ENCODE measurements at regions not wholly inside any gene's neighbourhood (a gene's known extent, or its start where the extent isn't known, plus 50 kb on each side); places are given as distances from the start of the nearest gene placed in this dataset.

GRCh38 chr5:174235221-174236011, 189.9 kb downstream of the NSG2 start:
- no peak for DNase-seq

GRCh38 chr5:174236070-174236469, 190.6 kb downstream of the NSG2 start:
- DNase-seq, result no peak

GRCh38 chr5:174239718-174240117, 194.2 kb downstream of the NSG2 start:
- DNase-seq, result no peak

- no peak for DNase-seq
Observed at GRCh38 chr5:174242573-174242972, 197.1 kb downstream of the NSG2 start.

GRCh38 chr5:174243904-174244303, 198.4 kb downstream of the NSG2 start:
- no peak for DNase-seq

GRCh38 chr5:174245516-174246075, 200.1 kb downstream of the NSG2 start:
- DNase-seq, result no peak

GRCh38 chr5:174246743-174247142, 201.2 kb downstream of the NSG2 start:
- no peak for DNase-seq

DNA sequence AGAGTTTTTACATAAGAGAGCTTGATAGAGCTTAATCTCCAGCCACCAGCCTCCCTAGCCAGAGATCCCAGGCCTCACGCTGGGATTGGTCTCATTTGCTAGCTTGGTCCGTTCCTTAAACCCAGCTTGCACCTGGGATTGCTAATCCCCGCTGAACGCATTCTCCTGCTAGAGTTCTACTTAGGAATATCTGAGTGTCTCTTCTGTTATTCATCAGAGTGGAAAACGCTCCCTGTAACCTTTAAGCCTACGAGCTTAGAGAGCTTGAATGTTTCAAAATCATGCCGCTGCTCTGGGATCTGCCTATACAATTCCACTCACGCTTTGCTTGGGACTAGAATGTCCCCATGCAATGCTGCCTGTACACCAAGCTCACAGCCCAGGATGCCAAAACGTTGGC, 201.8 kb downstream of the NSG2 start:
- DNase-seq, result no peak

DNA sequence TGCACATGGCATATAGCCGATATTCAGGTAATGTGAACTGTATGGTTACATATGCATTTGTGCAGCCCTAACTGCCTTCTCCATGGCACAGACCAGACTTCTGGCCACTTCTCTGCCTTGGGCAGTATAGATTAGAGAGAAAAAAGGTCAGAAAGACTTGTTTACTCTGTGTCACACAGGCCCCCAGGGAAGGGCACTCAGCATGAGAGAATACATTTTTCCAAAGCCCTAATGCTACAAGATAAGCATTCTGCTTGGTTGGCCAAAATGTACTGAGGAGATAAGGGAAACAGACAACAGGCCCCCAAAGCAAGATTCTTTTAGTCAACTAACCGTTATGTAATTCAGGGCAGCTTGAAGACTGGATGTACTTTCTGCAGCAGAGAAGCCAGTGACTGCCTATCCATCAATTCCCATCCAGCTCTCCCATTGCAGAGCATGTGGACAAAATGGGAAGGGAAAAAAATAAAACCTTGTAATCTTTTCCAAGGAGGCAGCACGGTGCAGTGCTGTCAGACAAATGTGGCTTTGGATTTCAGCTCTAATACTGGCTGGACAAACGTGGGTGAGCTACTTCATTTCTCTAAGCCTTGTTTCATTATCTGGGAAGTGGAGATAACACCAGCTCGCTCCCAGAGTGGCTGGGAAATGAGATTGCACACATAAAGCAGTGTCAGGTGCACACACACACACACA, 205.9 kb downstream of the NSG2 start:
- DNase-seq, result no peak

DNA sequence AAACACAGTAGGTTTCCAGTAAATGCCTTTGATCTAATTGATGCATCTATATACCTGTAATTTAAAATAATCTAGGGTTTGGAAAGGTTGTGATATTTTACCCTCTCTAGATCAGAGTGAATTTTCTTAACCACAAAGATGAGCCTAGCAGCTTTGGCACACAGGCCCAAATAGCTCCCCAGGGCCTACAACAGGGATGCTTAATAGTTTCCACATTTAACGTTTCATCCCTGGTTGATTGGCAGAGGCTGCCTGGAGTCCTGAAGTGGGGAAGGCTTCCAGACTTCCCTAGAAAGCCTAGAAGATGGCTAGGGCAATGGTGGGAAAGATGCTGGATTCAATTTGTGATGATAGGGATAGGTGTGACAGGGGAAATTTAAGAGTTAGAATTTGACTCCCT, 206.6 kb downstream of the NSG2 start:
- DNase-seq, result no peak

DNA sequence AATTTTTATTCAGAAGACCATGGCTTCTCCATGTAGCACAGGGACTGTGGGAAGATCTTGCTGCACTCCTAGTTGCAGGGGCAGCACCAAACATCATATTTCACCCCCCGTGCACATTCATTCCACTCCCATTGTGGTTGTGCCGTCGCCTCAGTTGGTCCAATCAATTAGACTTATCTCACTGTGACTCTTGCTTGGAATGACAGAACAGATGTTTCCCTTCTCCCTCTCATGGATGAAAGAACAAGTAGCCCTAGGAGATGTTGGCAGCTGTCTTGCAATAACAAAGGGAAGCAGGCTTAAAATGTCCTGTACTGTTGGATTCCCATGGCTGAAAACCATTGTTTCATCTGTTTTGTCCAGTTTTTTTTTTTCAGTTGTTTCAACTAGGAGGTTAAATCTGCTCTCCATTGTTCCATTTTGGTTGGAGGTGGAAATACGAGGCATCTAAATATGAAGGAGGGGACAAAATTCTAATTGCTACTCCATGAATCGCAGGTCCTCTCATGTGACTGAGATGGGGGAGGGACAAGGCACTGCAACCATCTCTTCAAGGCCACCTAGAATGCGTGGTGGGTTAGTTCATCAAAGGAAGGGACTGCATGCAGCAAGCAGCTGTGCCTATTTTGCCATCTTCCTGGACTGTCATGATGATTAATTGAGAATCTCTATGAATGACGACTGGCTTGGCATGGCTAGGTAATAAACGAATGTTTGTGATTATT, 214.4 kb downstream of the NSG2 start:
- no peak for DNase-seq

- DNase-seq, result no peak
Observed at GRCh38 chr5:174271316-174271715, 225.8 kb downstream of the NSG2 start.

GRCh38 chr5:174272671-174273070, 227.2 kb downstream of the NSG2 start:
- DNase-seq, result no peak

- no peak for DNase-seq
Observed at GRCh38 chr5:174273325-174273724, 227.8 kb downstream of the NSG2 start.

GRCh38 chr5:174275959-174276358, 230.5 kb downstream of the NSG2 start:
- DNase-seq, result no peak

- DNase-seq, result no peak
Observed at GRCh38 chr5:174281089-174281760, 235.7 kb downstream of the NSG2 start.

GRCh38 chr5:174281855-174282254, 236.3 kb downstream of the NSG2 start:
- DNase-seq, result no peak

- no peak for DNase-seq
Observed at GRCh38 chr5:174282391-174282790, 236.9 kb downstream of the NSG2 start.

GRCh38 chr5:174283211-174284005, 237.9 kb downstream of the NSG2 start:
- DNase-seq, result no peak

- DNase-seq, result no peak
Observed at GRCh38 chr5:174284873-174285272, 239.4 kb downstream of the NSG2 start.

DNA sequence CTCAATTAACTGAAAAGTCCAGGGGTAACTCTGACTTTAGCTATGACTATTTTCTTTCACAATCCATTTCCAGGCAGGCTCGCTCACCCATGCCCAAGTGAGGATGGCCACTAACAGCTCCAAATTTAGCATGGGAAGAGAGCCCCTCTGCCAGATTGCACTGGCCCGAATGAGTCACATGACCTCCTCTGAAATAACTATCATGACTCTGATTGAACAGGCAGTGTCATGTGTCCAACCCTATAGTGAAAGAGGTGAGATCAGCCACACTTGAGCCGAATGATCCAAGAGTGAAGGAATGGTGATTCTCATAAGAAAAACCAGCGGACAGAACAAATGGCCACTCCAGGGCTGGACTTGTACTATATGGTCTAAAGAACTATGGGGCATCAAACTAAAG, 242.3 kb downstream of the NSG2 start:
- DNase-seq, result no peak

Data from left kidney (tissue), 1 donor.